ENCODE measurements at regions not wholly inside any gene's neighbourhood (a gene's known extent, or its start where the extent isn't known, plus 50 kb on each side); places are given as distances from the start of the nearest gene placed in this dataset.
"Not testable (repeated sequence)": the region's sequence is repeated elsewhere in the genome, so short reads cannot be mapped to it uniquely, and the experiment has no call there.

- no peak for DNase-seq
Observed at GRCh38 chr11:33553486-33553885, 147.1 kb downstream of the C11orf91 start.

GRCh38 chr11:33552756-33553155, 147.9 kb downstream of the C11orf91 start:
- DNase-seq, result no peak

DNA sequence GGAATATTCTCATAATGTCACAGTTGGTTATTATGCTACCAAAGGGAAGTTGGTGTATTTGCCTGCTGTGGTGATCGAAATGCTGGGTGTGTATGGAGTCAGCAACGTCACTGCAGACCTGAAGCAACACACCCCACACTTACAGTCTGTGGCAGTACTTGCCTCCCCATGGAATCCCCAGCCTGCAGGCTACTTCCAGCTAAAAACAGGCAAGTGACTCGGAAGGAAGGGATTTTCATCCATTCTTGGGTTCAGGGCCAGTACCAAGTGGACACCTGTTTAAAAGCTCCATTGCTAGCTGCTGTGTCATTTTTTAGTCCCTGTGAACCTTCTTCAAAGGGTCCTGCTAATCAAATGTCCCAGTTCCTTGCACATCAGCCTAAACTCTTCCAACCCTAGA, 149.6 kb downstream of the C11orf91 start:
- DNase-seq, result no peak

DNA sequence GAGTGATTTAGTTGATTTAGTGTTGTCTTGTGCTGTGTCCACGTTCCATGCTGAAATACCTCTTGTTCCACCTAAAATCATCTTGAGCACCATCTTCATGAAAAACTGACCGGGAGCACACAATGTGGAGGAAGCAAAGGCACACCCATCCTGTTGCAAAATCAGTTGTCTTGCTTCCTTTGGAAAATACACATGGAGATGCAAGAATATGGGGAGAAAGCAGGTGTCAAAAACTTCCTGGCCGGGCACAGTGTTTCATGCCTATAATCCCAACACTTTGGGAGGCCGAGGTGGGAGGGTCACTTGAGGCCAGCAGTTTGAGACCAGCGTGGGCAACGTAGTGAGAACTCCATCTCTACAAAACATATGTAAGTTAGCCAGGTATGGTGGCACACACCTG, 151.1 kb downstream of the C11orf91 start:
- DNase-seq, result no peak

DNA sequence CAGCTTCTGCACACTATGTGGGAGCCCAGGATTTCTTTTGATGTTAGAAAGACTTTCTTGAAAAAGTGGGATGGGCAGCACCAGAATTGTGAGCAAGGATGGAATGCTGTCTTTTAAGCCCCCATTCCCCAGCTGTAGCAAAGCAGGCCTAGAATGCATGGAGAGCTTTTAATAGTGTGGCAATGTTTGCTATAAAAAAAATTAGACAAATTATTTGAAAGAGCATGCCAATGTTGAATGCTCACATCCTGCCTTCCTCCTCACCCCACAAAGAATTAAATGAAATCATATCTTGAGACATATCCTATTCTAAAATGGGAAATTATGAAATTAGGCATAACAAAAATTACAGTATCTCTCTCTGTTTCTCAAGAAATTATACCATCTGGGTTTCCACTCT, 154.7 kb downstream of the C11orf91 start:
- no peak for DNase-seq

GRCh38 chr11:33544593-33545373, 155.8 kb downstream of the C11orf91 start:
- DNase-seq, result no peak

DNA sequence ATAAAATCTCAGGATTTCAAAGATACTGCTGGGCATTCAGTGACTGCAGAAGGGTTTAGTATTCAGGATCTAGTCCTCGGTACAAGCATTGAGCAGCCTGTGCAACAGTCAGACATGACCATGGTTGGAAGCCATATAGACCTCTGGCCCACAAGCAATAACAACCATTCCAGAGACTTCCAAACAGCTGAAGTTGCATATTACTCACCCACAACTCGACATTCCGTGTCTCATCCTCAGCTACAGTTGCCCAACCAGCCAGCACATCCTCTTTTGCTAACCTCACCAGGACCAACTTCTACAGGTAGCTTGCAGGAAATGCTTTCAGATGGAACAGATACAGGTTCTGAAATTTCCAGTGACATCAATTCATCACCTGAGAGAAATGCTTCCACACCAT, 156.8 kb downstream of the C11orf91 start:
- DNase-seq, result no peak

GRCh38 chr11:33542921-33543320, 157.7 kb downstream of the C11orf91 start:
- DNase-seq, result peak; percentile 54

GRCh38 chr11:33540946-33541915, 159.4 kb downstream of the C11orf91 start:
- DNase-seq, result no peak

DNA sequence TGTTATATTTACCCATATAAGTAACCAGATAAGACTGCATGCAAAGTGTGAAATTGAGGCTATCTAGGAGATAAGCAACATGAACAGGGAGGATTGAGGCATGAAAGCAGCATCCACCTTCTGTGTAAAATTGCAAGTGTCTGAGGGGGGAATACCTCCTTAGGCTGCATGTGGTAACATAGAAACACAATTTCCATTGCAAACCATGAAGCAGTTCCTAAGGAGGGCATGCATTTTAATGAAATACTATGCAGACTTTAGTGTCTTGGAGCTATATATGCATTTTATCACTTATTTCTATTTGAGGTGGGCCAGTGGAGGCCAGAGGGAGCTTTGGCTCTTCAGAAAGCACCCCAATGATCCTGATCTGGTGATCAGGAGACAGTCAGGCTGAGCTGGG, 160.2 kb downstream of the C11orf91 start:
- DNase-seq, result no peak

DNA sequence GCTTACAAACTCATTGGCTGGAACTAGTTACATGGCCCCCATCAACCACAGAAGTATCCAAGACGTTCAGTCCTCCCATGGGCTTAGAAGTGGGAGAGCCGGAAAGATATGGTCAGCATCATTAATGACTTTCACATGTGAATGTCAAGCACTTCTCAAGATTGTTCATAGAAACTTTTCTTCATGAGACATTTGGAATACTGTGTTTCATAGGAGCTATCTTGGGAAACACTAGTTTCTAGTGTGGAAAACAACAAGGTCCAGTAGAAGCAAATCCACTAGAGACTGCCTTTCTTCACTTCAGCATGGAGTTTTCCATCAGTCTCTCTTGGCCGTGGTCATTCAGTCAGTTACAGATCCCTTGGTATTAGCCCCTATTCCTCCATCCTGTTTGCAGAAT, 160.9 kb downstream of the C11orf91 start:
- no peak for DNase-seq

- DNase-seq, result no peak
Observed at GRCh38 chr11:33538726-33539125, 161.9 kb downstream of the C11orf91 start.

- DNase-seq, result no peak
Observed at GRCh38 chr11:33536178-33536577, 164.4 kb downstream of the C11orf91 start.

- no peak for DNase-seq
Observed at GRCh38 chr11:33534575-33534974, 166.1 kb downstream of the C11orf91 start.

- no peak for DNase-seq
Observed at GRCh38 chr11:33533386-33534052, 167.1 kb downstream of the C11orf91 start.

GRCh38 chr11:33532720-33533385, 167.8 kb downstream of the C11orf91 start:
- no peak for DNase-seq

- no peak for DNase-seq
Observed at GRCh38 chr11:33532257-33532656, 168.4 kb downstream of the C11orf91 start.

- no peak for DNase-seq
Observed at GRCh38 chr11:33531743-33532181, 168.9 kb downstream of the C11orf91 start.

- DNase-seq, result no peak
Observed at GRCh38 chr11:33530815-33531214, 169.8 kb downstream of the C11orf91 start.

- DNase-seq, result no peak
Observed at GRCh38 chr11:33529461-33529860, 171.2 kb downstream of the C11orf91 start.

DNA sequence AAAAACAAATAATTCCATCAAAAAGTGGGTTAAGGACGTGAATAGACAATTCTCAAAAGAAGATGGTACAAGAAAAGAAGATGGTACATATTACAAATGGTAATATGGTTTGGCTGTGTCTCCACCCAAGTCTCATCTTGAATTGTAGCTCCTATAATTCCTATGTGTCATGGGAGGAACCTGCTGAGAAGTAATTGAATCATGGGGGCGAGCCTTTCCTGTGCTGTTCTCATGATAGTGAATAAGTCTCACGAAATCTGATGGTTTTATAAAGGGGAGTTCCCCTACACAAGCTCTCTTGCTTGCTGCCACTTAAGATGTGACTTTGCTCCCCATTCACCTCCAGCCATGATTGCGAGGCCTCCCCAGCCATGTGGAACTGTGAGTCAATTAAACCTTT, 172.9 kb downstream of the C11orf91 start:
- DNase-seq, result not testable (repeated sequence)

DNA sequence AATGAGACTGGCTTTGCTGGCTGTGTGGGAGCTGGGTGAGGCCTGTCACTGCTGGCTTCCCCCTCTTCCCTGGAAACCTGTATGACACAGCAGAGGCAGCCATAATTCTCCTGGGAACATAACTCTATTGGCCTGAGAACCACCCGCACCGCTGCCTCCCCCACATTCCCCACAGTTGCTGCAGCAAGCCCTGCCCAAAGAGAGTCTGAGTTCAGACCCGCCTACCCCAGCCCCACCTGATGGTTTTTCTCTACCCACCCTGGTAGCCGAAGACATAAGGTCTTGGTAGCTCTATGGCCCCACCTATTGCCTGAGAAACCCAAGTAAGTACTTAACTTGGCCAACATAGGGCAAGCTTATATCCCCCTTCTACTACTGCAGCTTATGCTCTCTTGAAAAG, 174.8 kb downstream of the C11orf91 start:
- DNase-seq, result no peak

GRCh38 chr11:33521384-33521783, 179.2 kb downstream of the C11orf91 start:
- no peak for DNase-seq
